ENCODE measurements at regions not wholly inside any gene's neighbourhood (a gene's known extent, or its start where the extent isn't known, plus 50 kb on each side); places are given as distances from the start of the nearest gene placed in this dataset.

GRCh38 chr11:96863520-96863919, 473.7 kb downstream of the JRKL start:
- TF ChIP-seq SPI1 (IDR thresholded peaks at IDR 0.05; ENCODE audit: low read depth, low read length) (no peak), POLR2AphosphoS5 (IDR thresholded peaks at IDR 0.05; ENCODE audit: low read depth, low read length) (no peak), TAF1 (IDR thresholded peaks at IDR 0.05; ENCODE audit: low read depth, low read length) (no peak), POLR2A (IDR thresholded peaks at IDR 0.05; ENCODE audit: low read depth, low read length) (no peak)

All from GM12891 (cell line).